ENCODE measurements at regions not wholly inside any gene's neighbourhood (a gene's known extent, or its start where the extent isn't known, plus 50 kb on each side); places are given as distances from the start of the nearest gene placed in this dataset.

GRCh38 chr18:47500930-47501329, 249.5 kb upstream of the SKOR2 start:
- TF ChIP-seq MYC (IDR thresholded peaks at IDR 0.05; ENCODE audit: low read depth, low read length) = no peak
- TF ChIP-seq POLR2A (IDR thresholded peaks at IDR 0.05; ENCODE audit: extremely low read depth, insufficient read length) = no peak
- TF ChIP-seq CTCF (IDR thresholded peaks at IDR 0.05; ENCODE audit: low read depth, low read length) = no peak
- TF ChIP-seq MAX (IDR thresholded peaks at IDR 0.05; ENCODE audit: low read depth, low read length) = no peak
